GM12878 (cell line): ENCODE measurements at regions not wholly inside any gene's neighbourhood (a gene's known extent, or its start where the extent isn't known, plus 50 kb on each side); places are given as distances from the start of the nearest gene placed in this dataset.

Experiments used
- BCL11A ChIP-seq: IDR thresholded peaks from 2 replicates; pipeline ENCODE4 v1.6.1; 2011; ENCODE audit warnings: low read depth, low read length
- CBFB ChIP-seq: IDR thresholded peaks from 2 replicates; pipeline ENCODE4 v1.6.1; 2016; ENCODE audit warnings: antibody characterized with exemption, low read depth
- EZH2 ChIP-seq: IDR thresholded peaks from 2 replicates; pipeline ENCODE4 v1.6.1; 2012; ENCODE audit warnings: low read depth, mild to moderate bottlenecking, control low read depth, inconsistent platforms, low read length, borderline replicate concordance; ENCODE audit not compliant: control insufficient read depth
- SRF ChIP-seq, 2 experiments: IDR thresholded peaks; 2 replicates each; pipeline ENCODE4 v1.6.1; 2011; ENCODE audit warnings: low read depth in 2 of 2, low read length in 2 of 2, mild to moderate bottlenecking in 1 of 2, moderate library complexity in 1 of 2
- TF ChIP-seq, protein P1 (sequence below), 3 experiments: IDR thresholded peaks in 2 of 3; conservative IDR thresholded peaks in 1 of 3; 2 replicates each; pipeline ENCODE4 v1.5.1; 2011; ENCODE audit warnings: low read depth in 3 of 3, low read length in 3 of 3, mild to moderate bottlenecking in 3 of 3, control low read depth in 2 of 3, moderate library complexity in 2 of 3, inconsistent platforms in 1 of 3, mixed read lengths in 1 of 3; ENCODE audit not compliant: control insufficient read depth in 2 of 3, insufficient read depth in 1 of 3; ENCODE audit errors: extremely low read depth in 1 of 3

DNA sequence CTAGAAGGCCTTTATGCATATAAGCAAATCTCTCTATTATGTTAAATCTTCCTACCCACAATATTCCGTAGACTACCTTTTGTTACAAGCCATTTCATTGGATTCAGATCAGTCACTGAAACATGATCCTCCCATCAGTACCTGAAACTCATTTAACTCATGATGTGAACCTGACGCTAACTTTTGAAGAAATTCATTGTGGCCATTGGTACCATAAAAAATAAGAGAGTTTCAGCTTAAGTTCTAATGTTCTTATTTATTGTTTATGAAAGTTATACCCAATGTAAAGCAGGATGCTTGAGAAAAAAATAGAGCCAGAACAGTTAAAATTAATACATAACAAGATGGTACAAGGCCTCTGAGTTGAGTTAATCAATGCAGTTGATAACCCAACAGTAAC, 439.6 kb downstream of the KCNJ2 start:
- TF ChIP-seq BCL11A (no peak), CBFB (no peak), EZH2 (no peak), SRF (IDR thresholded peaks at IDR 0.05; ENCODE audit: low read depth in 2 of 2, low read length in 2 of 2) (no peak)
- TF ChIP-seq, protein P1, sequence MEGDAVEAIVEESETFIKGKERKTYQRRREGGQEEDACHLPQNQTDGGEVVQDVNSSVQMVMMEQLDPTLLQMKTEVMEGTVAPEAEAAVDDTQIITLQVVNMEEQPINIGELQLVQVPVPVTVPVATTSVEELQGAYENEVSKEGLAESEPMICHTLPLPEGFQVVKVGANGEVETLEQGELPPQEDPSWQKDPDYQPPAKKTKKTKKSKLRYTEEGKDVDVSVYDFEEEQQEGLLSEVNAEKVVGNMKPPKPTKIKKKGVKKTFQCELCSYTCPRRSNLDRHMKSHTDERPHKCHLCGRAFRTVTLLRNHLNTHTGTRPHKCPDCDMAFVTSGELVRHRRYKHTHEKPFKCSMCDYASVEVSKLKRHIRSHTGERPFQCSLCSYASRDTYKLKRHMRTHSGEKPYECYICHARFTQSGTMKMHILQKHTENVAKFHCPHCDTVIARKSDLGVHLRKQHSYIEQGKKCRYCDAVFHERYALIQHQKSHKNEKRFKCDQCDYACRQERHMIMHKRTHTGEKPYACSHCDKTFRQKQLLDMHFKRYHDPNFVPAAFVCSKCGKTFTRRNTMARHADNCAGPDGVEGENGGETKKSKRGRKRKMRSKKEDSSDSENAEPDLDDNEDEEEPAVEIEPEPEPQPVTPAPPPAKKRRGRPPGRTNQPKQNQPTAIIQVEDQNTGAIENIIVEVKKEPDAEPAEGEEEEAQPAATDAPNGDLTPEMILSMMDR (IDR thresholded peaks at IDR 0.05 in 2 of 3, conservative IDR thresholded peaks at IDR 0.05 in 1 of 3; ENCODE audit: control insufficient read depth in 2 of 3, extremely low read depth in 1 of 3, insufficient read depth in 1 of 3, low read depth in 3 of 3, low read length in 3 of 3): no peak
